H9 (cell line): ENCODE measurements at regions not wholly inside any gene's neighbourhood (a gene's known extent, or its start where the extent isn't known, plus 50 kb on each side); places are given as distances from the start of the nearest gene placed in this dataset.

ENCODE experiments used
- DNase-seq: peaks from one replicate; pipeline ENCODE4 v3.0.0-alpha.2; 2017
- H2AFZ ChIP-seq: one replicate; pipeline ENCODE4 v1.6.1; 2013; ENCODE audit warnings: mild to moderate bottlenecking, low read length, control low read depth, moderate library complexity
- H2AK5ac ChIP-seq: 2 replicates; pipeline ENCODE4 v1.6.1; 2013; ENCODE audit warnings: low read length, control low read depth, mixed read lengths; ENCODE audit not compliant: insufficient read length
- H2BK120ac ChIP-seq: one replicate; pipeline ENCODE4 v1.6.1; 2013; ENCODE audit warnings: low read depth, mild to moderate bottlenecking, low read length, control low read depth, inconsistent platforms; ENCODE audit not compliant: poor library complexity, severe bottlenecking
- H2BK12ac ChIP-seq: 2 replicates; pipeline ENCODE4 v1.6.1; 2013; ENCODE audit warnings: low read length, control low read depth, mixed read lengths, low read depth; ENCODE audit not compliant: insufficient read length
- H2BK15ac ChIP-seq: 2 replicates; pipeline ENCODE4 v1.6.1; 2013; ENCODE audit warnings: low read depth, low read length, control low read depth
- H2BK20ac ChIP-seq: one replicate; pipeline ENCODE4 v1.6.1; 2013; ENCODE audit warnings: low read depth, mild to moderate bottlenecking, low read length, control low read depth, inconsistent platforms; ENCODE audit not compliant: poor library complexity, severe bottlenecking
- H2BK5ac ChIP-seq: 2 replicates; pipeline ENCODE4 v1.6.1; 2013; ENCODE audit warnings: low read length, control low read depth, mixed read lengths; ENCODE audit not compliant: insufficient read length
- H3K14ac ChIP-seq: 2 replicates; pipeline ENCODE4 v1.6.1; 2013; ENCODE audit warnings: low read length, control low read depth; ENCODE audit not compliant: insufficient read depth
- H3K18ac ChIP-seq: 2 replicates; pipeline ENCODE4 v1.6.1; 2013; ENCODE audit warnings: low read depth, mild to moderate bottlenecking, mixed read lengths, low read length, control low read depth; ENCODE audit not compliant: insufficient read length
- H3K23ac ChIP-seq: 2 replicates; pipeline ENCODE4 v1.6.1; 2013; ENCODE audit warnings: low read length, control low read depth, mixed read lengths, low read depth; ENCODE audit not compliant: insufficient read length
- H3K23me2 ChIP-seq: 2 replicates; pipeline ENCODE4 v1.6.1; 2013; ENCODE audit warnings: low read depth, mild to moderate bottlenecking, mixed read lengths, low read length, control low read depth; ENCODE audit not compliant: insufficient read length, poor library complexity, severe bottlenecking
- H3K27ac ChIP-seq: 2 replicates; pipeline ENCODE4 v1.5.1; 2013; ENCODE audit warnings: low read length, control low read depth, mixed read lengths, low read depth; ENCODE audit not compliant: insufficient read length
- H3K27me3 ChIP-seq: 2 replicates; pipeline ENCODE4 v1.6.1; 2013; ENCODE audit warnings: low read length, control low read depth, inconsistent platforms; ENCODE audit not compliant: insufficient read depth
- H3K4ac ChIP-seq: 2 replicates; pipeline ENCODE4 v1.6.1; 2013; ENCODE audit warnings: low read depth, mild to moderate bottlenecking, control low read depth, inconsistent platforms, low read length, moderate library complexity
- H3K4me1 ChIP-seq: 2 replicates; pipeline ENCODE4 v1.6.1; 2013; ENCODE audit warnings: low read length, control low read depth, inconsistent platforms; ENCODE audit not compliant: insufficient read depth
- H3K4me2 ChIP-seq: 2 replicates; pipeline ENCODE4 v1.6.1; 2013; ENCODE audit warnings: low read length, control low read depth, mixed read lengths; ENCODE audit not compliant: insufficient read length, insufficient read depth
- H3K56ac ChIP-seq: 2 replicates; pipeline ENCODE4 v1.6.1; 2013; ENCODE audit warnings: low read depth, mild to moderate bottlenecking, mixed read lengths, low read length, control low read depth; ENCODE audit not compliant: insufficient read length
- H3K79me1 ChIP-seq: 2 replicates; pipeline ENCODE4 v1.6.1; 2013; ENCODE audit warnings: low read depth, mild to moderate bottlenecking, moderate library complexity, low read length, control low read depth, inconsistent platforms; ENCODE audit not compliant: insufficient read depth, poor library complexity, severe bottlenecking
- H3K79me2 ChIP-seq: 2 replicates; pipeline ENCODE4 v1.6.1; 2013; ENCODE audit warnings: low read length, control low read depth, inconsistent platforms; ENCODE audit not compliant: insufficient read depth
- H3K9ac ChIP-seq: 2 replicates; pipeline ENCODE4 v1.6.1; 2013; ENCODE audit warnings: low read length, control low read depth, mixed read lengths; ENCODE audit not compliant: insufficient read length; ENCODE audit errors: extremely low read depth
- H3K9me3 ChIP-seq: one replicate; pipeline ENCODE4 v1.6.1; 2013; ENCODE audit warnings: low read depth, low read length, inconsistent platforms; ENCODE audit not compliant: control insufficient read depth
- H3T11ph ChIP-seq: one replicate; pipeline ENCODE4 v1.6.1; 2013; ENCODE audit warnings: mild to moderate bottlenecking, low read length, control low read depth, inconsistent platforms
- H4K20me1 ChIP-seq: one replicate; pipeline ENCODE4 v1.6.1; 2013; ENCODE audit not compliant: control insufficient read depth, insufficient read length, insufficient read depth
- H4K5ac ChIP-seq: 2 replicates; pipeline ENCODE4 v1.6.1; 2013; ENCODE audit warnings: low read depth, mild to moderate bottlenecking, mixed read lengths, low read length, control low read depth; ENCODE audit not compliant: insufficient read length
- H4K8ac ChIP-seq: replicated peaks from 2 replicates; pipeline ENCODE4 v1.6.1; 2013; ENCODE audit warnings: low read length, control low read depth, mixed read lengths, low read depth; ENCODE audit not compliant: insufficient read length
- H4K91ac ChIP-seq: 2 replicates; pipeline ENCODE4 v1.6.1; 2013; ENCODE audit warnings: low read depth, mild to moderate bottlenecking, moderate library complexity, mixed read lengths, low read length, control low read depth; ENCODE audit not compliant: insufficient read length
- H3K27ac Mint-ChIP-seq, 3 experiments: 2 replicates in 2 of 3; 3 replicates in 1 of 3; pipeline ENCODE4 v1.8.0; 2020 to 2021; ENCODE audit warnings: mixed read lengths in 3 of 3, mild to moderate bottlenecking in 1 of 3, moderate library complexity in 1 of 3
- H3K27me3 Mint-ChIP-seq: 2 replicates; pipeline ENCODE4 v1.8.0; 2021; ENCODE audit warnings: low read depth, mild to moderate bottlenecking, moderate library complexity, mixed read lengths
- H3K36me3 Mint-ChIP-seq, 3 experiments: 2 replicates in 2 of 3; 3 replicates in 1 of 3; pipeline ENCODE4 v1.8.0; 2020 to 2021; ENCODE audit warnings: low read depth in 3 of 3, mixed read lengths in 3 of 3; ENCODE audit not compliant: insufficient read depth in 1 of 3
- H3K4me1 Mint-ChIP-seq, 2 experiments: 2 replicates each; pipeline ENCODE4 v1.8.0; 2020; ENCODE audit warnings: mixed read lengths in 2 of 2
- H3K4me3 Mint-ChIP-seq, 2 experiments: 2 replicates in 1 of 2; 3 replicates in 1 of 2; pipeline ENCODE4 v1.8.0; 2020 to 2021; ENCODE audit warnings: mild to moderate bottlenecking in 2 of 2, mixed read lengths in 2 of 2, moderate library complexity in 1 of 2
- H3K9me3 Mint-ChIP-seq, 2 experiments: 2 replicates in 1 of 2; 3 replicates in 1 of 2; pipeline ENCODE4 v1.8.0; 2020; ENCODE audit warnings: mild to moderate bottlenecking in 2 of 2, mixed read lengths in 2 of 2, moderate library complexity in 1 of 2
- TF ChIP-seq, protein P1 (sequence below): fragments of 200-600 bp; sonication (generic); conservative IDR thresholded peaks from 3 replicates; pipeline ENCODE4 v1.8.0; 2021; ENCODE audit warnings: antibody characterized with exemption, mild to moderate bottlenecking

DNA sequence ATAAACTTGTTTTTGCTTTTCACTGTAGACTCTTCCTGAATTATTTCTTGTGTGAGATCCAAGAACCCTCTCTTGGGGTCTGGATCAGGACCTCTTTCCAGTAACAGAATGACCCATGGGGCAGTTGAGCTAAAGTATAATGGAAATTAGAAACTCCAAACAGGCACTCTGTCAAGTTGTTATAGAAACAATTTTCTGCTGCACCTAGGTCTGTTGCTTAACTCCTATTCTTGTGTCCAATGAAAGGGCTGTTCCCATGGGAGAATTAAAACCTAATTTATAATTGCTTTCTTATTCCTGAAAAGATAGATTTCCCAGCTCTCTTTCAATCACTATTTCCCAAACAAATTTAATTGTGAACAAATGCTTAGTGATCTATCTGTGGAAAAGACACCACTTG lies 1341.3 kb upstream of the PIK3C3 start:
- Histone ChIP-seq H3K9ac (no peak overlapping the region), H3K23me2 (no peaks in the 10 kb centered on the region), H4K8ac (no peak overlapping the region), H3T11ph (no peak overlapping the region), H3K27me3 (no peaks in the 10 kb centered on the region), H3K14ac (no peak overlapping the region), H3K23ac (no peak overlapping the region), H2BK5ac (no peak overlapping the region), H2BK15ac (no peak overlapping the region), H3K18ac (no peak overlapping the region), H3K56ac (no peak overlapping the region), H3K9me3 (no peaks in the 10 kb centered on the region), H3K4me1 (no peaks in the 10 kb centered on the region), H2BK20ac (no peak overlapping the region), H3K79me2 (no peaks in the 10 kb centered on the region), H3K4me2 (no peak overlapping the region), H2AFZ (no peak overlapping the region), H2BK120ac (no peak overlapping the region), H4K5ac (no peak overlapping the region), H2BK12ac (no peak overlapping the region), H3K79me1 (no peaks in the 10 kb centered on the region), H3K27ac (no peak overlapping the region), H4K20me1 (no peaks in the 10 kb centered on the region), H4K91ac (no peak overlapping the region), H3K4ac (no peak overlapping the region), H2AK5ac (no peak overlapping the region)
- Mint-ChIP-seq H3K9me3 (no peaks in the 10 kb centered on the region), H3K36me3 (no peaks in the 10 kb centered on the region), H3K4me3 (no peak overlapping the region), H3K27me3 (no peaks in the 10 kb centered on the region), H3K4me1 (no peaks in the 10 kb centered on the region), H3K27ac (no peak overlapping the region)
- DNase-seq: no peak
- TF ChIP-seq, protein P1, sequence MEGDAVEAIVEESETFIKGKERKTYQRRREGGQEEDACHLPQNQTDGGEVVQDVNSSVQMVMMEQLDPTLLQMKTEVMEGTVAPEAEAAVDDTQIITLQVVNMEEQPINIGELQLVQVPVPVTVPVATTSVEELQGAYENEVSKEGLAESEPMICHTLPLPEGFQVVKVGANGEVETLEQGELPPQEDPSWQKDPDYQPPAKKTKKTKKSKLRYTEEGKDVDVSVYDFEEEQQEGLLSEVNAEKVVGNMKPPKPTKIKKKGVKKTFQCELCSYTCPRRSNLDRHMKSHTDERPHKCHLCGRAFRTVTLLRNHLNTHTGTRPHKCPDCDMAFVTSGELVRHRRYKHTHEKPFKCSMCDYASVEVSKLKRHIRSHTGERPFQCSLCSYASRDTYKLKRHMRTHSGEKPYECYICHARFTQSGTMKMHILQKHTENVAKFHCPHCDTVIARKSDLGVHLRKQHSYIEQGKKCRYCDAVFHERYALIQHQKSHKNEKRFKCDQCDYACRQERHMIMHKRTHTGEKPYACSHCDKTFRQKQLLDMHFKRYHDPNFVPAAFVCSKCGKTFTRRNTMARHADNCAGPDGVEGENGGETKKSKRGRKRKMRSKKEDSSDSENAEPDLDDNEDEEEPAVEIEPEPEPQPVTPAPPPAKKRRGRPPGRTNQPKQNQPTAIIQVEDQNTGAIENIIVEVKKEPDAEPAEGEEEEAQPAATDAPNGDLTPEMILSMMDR: no peak
